H7 (cell line): ENCODE measurements at regions not wholly inside any gene's neighbourhood (a gene's known extent, or its start where the extent isn't known, plus 50 kb on each side); places are given as distances from the start of the nearest gene placed in this dataset.

ENCODE experiments used
- DNase-seq: peaks from one replicate; pipeline ENCODE4 v3.0.0; 2012
- H3K27me3 ChIP-seq: 2 replicates; pipeline ENCODE4 v1.6.0; 2011; ENCODE audit warnings: mild to moderate bottlenecking, low read length; ENCODE audit not compliant: control insufficient read depth, insufficient read depth
- H3K36me3 ChIP-seq: replicated peaks from 2 replicates; pipeline ENCODE4 v1.5.1; 2011; ENCODE audit warnings: low read length; ENCODE audit not compliant: control insufficient read depth, insufficient read depth
- H3K4me3 ChIP-seq: 2 replicates; pipeline ENCODE4 v1.5.1; 2011; ENCODE audit warnings: low read depth, mild to moderate bottlenecking, control low read depth, low read length, moderate library complexity; ENCODE audit not compliant: insufficient read depth

GRCh38 chr1:94741510-94741909 is 78.6 kb upstream of the SLC44A3 start:
- Histone ChIP-seq H3K36me3 (no peaks in the 10 kb centered on the region), H3K4me3 (no peak overlapping the region), H3K27me3 (no peaks in the 10 kb centered on the region; the same call in 1 of the 2 replicates)
- no peak for DNase-seq

GRCh38 chr1:94739521-94740061 is 80.6 kb upstream of the SLC44A3 start:
- Histone ChIP-seq H3K36me3 (no peaks in the 10 kb centered on the region), H3K27me3 (no peaks in the 10 kb centered on the region; the same call in 1 of the 2 replicates), H3K4me3 (no peak overlapping the region)
- DNase-seq: no peak

- no peak overlapping the region for H3K4me3 ChIP-seq
- no peaks in the 10 kb centered on the region for H3K36me3 ChIP-seq
- no peaks in the 10 kb centered on the region; the same call in 1 of the 2 replicates for H3K27me3 ChIP-seq
- DNase-seq: no peak
These were observed 81.8 kb upstream of the SLC44A3 start for GRCh38 chr1:94738371-94738770.

GRCh38 chr1:94737124-94737998 is 82.8 kb upstream of the SLC44A3 start:
- Histone ChIP-seq H3K36me3 (no peaks in the 10 kb centered on the region), H3K4me3 (no peak overlapping the region), H3K27me3 (no peaks in the 10 kb centered on the region; the same call in 1 of the 2 replicates)
- DNase-seq: no peak

- H3K36me3 ChIP-seq: no peaks in the 10 kb centered on the region
- no peak for DNase-seq
- H3K27me3 ChIP-seq: no peaks in the 10 kb centered on the region; the same call in 1 of the 2 replicates
- no peak overlapping the region for H3K4me3 ChIP-seq
These were observed 83.6 kb upstream of the SLC44A3 start for GRCh38 chr1:94736549-94736948.

- Histone ChIP-seq H3K36me3 (no peaks in the 10 kb centered on the region), H3K27me3 (no peaks in the 10 kb centered on the region; the same call in 1 of the 2 replicates), H3K4me3 (no peak overlapping the region)
- no peak for DNase-seq
These were observed 84.1 kb upstream of the SLC44A3 start for GRCh38 chr1:94736073-94736472.

- Histone ChIP-seq H3K36me3 (no peaks in the 10 kb centered on the region), H3K4me3 (no peak overlapping the region), H3K27me3 (no peaks in the 10 kb centered on the region; the same call in 1 of the 2 replicates)
- DNase-seq: peak; percentile 45
These were observed 84.9 kb upstream of the SLC44A3 start for GRCh38 chr1:94734963-94735901.

- no peaks in the 10 kb centered on the region for H3K27me3 ChIP-seq
- H3K36me3 ChIP-seq: no peaks in the 10 kb centered on the region
- no peak for DNase-seq
- H3K4me3 ChIP-seq: no peak overlapping the region
These were observed 88.3 kb upstream of the SLC44A3 start for GRCh38 chr1:94731891-94732290.

- DNase-seq: no peak
- Histone ChIP-seq H3K4me3 (no peak overlapping the region), H3K27me3 (no peaks in the 10 kb centered on the region), H3K36me3 (no peaks in the 10 kb centered on the region)
These were observed 89.7 kb upstream of the SLC44A3 start for GRCh38 chr1:94730450-94730849.

- no peak overlapping the region for H3K4me3 ChIP-seq
- H3K36me3 ChIP-seq: no peaks in the 10 kb centered on the region
- DNase-seq: no peak
- no peaks in the 10 kb centered on the region for H3K27me3 ChIP-seq
These were observed 90.9 kb upstream of the SLC44A3 start for GRCh38 chr1:94729267-94729666.

GRCh38 chr1:94727846-94728715 is 92.1 kb upstream of the SLC44A3 start:
- Histone ChIP-seq H3K36me3 (no peaks in the 10 kb centered on the region), H3K27me3 (no peaks in the 10 kb centered on the region), H3K4me3 (no peak overlapping the region)
- DNase-seq: no peak

- Histone ChIP-seq H3K4me3 (no peak overlapping the region), H3K36me3 (no peaks in the 10 kb centered on the region), H3K27me3 (no peaks in the 10 kb centered on the region)
- no peak for DNase-seq
These were observed 93.0 kb upstream of the SLC44A3 start for GRCh38 chr1:94726981-94727685.

GRCh38 chr1:94725566-94725965 is 94.6 kb upstream of the SLC44A3 start:
- no peaks in the 10 kb centered on the region for H3K36me3 ChIP-seq
- H3K27me3 ChIP-seq: no peaks in the 10 kb centered on the region; the same call in 1 of the 2 replicates
- no peak overlapping the region for H3K4me3 ChIP-seq
- no peak for DNase-seq
